ENCODE measurements at regions not wholly inside any gene's neighbourhood (a gene's known extent, or its start where the extent isn't known, plus 50 kb on each side); places are given as distances from the start of the nearest gene placed in this dataset.

DNA sequence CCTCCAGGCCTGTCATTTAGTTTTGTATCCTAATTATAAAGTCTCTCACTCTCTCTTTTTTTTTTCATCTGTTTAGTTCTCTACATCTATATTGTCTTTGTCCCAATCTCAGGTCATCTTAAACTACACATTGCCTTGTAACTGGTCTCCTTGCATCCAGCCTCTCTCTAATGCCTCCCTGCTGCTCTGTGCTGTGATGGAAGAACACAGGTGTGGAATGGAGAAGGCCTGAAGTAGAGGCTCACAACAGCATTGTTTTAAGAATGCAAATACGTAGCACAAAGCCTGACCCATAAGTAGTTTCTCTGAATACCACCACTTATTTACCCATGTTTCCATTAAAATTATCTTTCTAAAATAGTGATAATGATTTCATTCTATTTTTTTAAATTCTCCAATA, 108.8 kb upstream of the FRY start:
- no peak overlapping the region for H3K27ac ChIP-seq (ENCODE audit: extremely low read depth, low read depth, low read length)
- TF ChIP-seq ZNF548 (tag by site-specific recombination; IDR thresholded peaks at IDR 0.05), result no peak
- no peak for TF ChIP-seq MYNN (tag by site-specific recombination; IDR thresholded peaks at IDR 0.05; ENCODE audit: borderline replicate concordance)
- no peak for TF ChIP-seq ZNF184 (tag by site-specific recombination; IDR thresholded peaks at IDR 0.05)
- TF ChIP-seq ZNF391 (tag by site-specific recombination; IDR thresholded peaks at IDR 0.05; ENCODE audit: borderline replicate concordance, low read depth), result no peak
- no peak for TF ChIP-seq ZSCAN18 (tag by site-specific recombination; IDR thresholded peaks at IDR 0.05)
- TF ChIP-seq, protein P1, sequence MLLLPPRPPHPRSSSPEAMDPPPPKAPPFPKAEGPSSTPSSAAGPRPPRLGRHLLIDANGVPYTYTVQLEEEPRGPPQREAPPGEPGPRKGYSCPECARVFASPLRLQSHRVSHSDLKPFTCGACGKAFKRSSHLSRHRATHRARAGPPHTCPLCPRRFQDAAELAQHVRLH (tag by site-specific recombination; IDR thresholded peaks at IDR 0.05), result no peak
- TF ChIP-seq ZNF623 (tag by site-specific recombination; IDR thresholded peaks at IDR 0.05), result no peak
- TF ChIP-seq GLI2 (tag by site-specific recombination; IDR thresholded peaks at IDR 0.05; ENCODE audit: borderline replicate concordance, low read depth), result no peak
- no peak for TF ChIP-seq ZFP41 (tag by site-specific recombination; IDR thresholded peaks at IDR 0.05; ENCODE audit: borderline replicate concordance)
- TF ChIP-seq, protein P2, sequence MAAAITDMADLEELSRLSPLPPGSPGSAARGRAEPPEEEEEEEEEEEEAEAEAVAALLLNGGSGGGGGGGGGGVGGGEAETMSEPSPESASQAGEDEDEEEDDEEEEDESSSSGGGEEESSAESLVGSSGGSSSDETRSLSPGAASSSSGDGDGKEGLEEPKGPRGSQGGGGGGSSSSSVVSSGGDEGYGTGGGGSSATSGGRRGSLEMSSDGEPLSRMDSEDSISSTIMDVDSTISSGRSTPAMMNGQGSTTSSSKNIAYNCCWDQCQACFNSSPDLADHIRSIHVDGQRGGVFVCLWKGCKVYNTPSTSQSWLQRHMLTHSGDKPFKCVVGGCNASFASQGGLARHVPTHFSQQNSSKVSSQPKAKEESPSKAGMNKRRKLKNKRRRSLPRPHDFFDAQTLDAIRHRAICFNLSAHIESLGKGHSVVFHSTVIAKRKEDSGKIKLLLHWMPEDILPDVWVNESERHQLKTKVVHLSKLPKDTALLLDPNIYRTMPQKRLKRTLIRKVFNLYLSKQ (tag by site-specific recombination; IDR thresholded peaks at IDR 0.05; ENCODE audit: borderline replicate concordance), result no peak
- no peak for TF ChIP-seq EGR2 (tag by site-specific recombination; IDR thresholded peaks at IDR 0.05; ENCODE audit: low read depth)
- TF ChIP-seq RBAK (tag by site-specific recombination; IDR thresholded peaks at IDR 0.05), result no peak
- TF ChIP-seq ZNF571 (tag by site-specific recombination; IDR thresholded peaks at IDR 0.05), result no peak
- TF ChIP-seq ZFP3 (tag by site-specific recombination; IDR thresholded peaks at IDR 0.05; ENCODE audit: low read depth), result no peak
- H3K4me1 ChIP-seq (ENCODE audit: control insufficient read depth, insufficient read depth, low read length), result 0 out of 2 replicates have a peak, but pooled peaks cover 2% of the 10 kb centered on the region
- ChIA-PET POLR2A (no interaction called here), CTCF (no interaction called here)
- no peaks in the 10 kb centered on the region for H3K36me3 ChIP-seq (ENCODE audit: control insufficient read depth in 2 of 2, insufficient read depth in 1 of 2, low read length in 2 of 2)
- no peaks in the 10 kb centered on the region for H3K9me3 ChIP-seq (ENCODE audit: control insufficient read depth, insufficient read depth, low read depth, low read length)
- H3K4me3 ChIP-seq (ENCODE audit: low read depth, low read length), result no peak overlapping the region

DNA sequence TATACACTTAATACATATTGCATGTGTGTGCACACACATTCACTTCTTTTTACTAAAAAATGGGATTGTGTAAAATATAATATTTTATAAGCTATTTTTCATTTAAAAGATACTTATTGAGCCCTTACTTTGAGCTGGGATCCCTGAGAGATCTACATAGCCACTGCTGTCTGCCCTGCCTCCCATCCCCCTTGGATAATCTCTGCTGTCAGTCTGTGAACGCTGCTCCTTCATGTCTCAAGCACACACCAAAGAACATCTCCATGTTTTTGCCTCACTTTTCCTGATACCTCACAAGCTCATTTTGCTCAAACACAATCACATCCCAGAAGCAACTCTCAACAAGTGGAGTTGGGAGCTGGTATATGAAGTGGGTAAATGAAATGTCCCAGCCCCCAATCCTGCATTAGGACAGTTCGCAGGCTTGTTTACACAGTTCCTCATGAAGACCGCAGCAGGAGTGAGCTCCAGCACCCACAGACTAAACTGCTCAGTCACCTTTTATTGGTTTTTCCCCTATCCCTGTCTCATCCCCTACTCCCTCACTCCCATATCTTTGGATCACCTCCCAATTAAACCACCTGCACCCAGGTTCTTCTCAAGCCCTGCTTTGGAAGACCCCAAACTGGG, 108.3 kb upstream of the FRY start:
- CTCF ChIA-PET, result interaction anchor here (0.5 to 1.5 kb wide), 2 partner anchors 13 to 347 kb away, joined by 5 to 8 read pairs; no protein-coding TSS in a partner anchor
- H3K36me3 ChIP-seq (ENCODE audit: control insufficient read depth in 2 of 2, insufficient read depth in 1 of 2, low read length in 2 of 2), result no peaks in the 10 kb centered on the region
- 0 out of 2 replicates have a peak, but pooled peaks cover 2% of the 10 kb centered on the region for H3K4me1 ChIP-seq (ENCODE audit: control insufficient read depth, insufficient read depth, low read length)
- H3K9me3 ChIP-seq (ENCODE audit: control insufficient read depth, insufficient read depth, low read depth, low read length), result no peaks in the 10 kb centered on the region
- POLR2A ChIA-PET, result no interaction called here
- no peak overlapping the region for H3K27ac ChIP-seq (ENCODE audit: extremely low read depth, low read depth, low read length)
- TF ChIP-seq ZNF138 (tag by site-specific recombination; IDR thresholded peaks at IDR 0.05; ENCODE audit: borderline replicate concordance), result no peak
- TF ChIP-seq ZNF362 (tag by site-specific recombination; IDR thresholded peaks at IDR 0.05), result no peak
- TF ChIP-seq, protein P3, sequence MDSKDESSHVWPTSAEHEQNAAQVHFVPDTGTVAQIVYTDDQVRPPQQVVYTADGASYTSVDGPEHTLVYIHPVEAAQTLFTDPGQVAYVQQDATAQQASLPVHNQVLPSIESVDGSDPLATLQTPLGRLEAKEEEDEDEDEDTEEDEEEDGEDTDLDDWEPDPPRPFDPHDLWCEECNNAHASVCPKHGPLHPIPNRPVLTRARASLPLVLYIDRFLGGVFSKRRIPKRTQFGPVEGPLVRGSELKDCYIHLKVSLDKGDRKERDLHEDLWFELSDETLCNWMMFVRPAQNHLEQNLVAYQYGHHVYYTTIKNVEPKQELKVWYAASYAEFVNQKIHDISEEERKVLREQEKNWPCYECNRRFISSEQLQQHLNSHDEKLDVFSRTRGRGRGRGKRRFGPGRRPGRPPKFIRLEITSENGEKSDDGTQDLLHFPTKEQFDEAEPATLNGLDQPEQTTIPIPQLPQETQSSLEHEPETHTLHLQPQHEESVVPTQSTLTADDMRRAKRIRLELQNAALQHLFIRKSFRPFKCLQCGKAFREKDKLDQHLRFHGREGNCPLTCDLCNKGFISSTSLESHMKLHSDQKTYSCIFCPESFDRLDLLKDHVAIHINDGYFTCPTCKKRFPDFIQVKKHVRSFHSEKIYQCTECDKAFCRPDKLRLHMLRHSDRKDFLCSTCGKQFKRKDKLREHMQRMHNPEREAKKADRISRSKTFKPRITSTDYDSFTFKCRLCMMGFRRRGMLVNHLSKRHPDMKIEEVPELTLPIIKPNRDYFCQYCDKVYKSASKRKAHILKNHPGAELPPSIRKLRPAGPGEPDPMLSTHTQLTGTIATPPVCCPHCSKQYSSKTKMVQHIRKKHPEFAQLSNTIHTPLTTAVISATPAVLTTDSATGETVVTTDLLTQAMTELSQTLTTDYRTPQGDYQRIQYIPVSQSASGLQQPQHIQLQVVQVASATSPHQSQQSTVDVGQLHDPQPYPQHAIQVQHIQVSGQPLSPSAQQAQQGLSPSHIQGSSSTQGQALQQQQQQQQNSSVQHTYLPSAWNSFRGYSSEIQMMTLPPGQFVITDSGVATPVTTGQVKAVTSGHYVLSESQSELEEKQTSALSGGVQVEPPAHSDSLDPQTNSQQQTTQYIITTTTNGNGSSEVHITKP (tag by site-specific recombination; IDR thresholded peaks at IDR 0.05), result no peak
- TF ChIP-seq ZFP41 (tag by site-specific recombination; IDR thresholded peaks at IDR 0.05; ENCODE audit: borderline replicate concordance), result no peak
- no peak for TF ChIP-seq ZNF623 (tag by site-specific recombination; IDR thresholded peaks at IDR 0.05)
- TF ChIP-seq KLF1 (tag by site-specific recombination; IDR thresholded peaks at IDR 0.05), result no peak
- peak; percentile 90 for TF ChIP-seq ZBTB6 (tag by site-specific recombination; IDR thresholded peaks at IDR 0.05)
- H3K4me3 ChIP-seq (ENCODE audit: low read depth, low read length), result no peak overlapping the region
